HepG2 (cell line): ENCODE measurements at regions not wholly inside any gene's neighbourhood (a gene's known extent, or its start where the extent isn't known, plus 50 kb on each side); places are given as distances from the start of the nearest gene placed in this dataset.
A peak's percentile ranks its signal among the peaks of the same experiment; 100 is the strongest.

Source experiments
- GATAD2A ChIP-seq: IDR thresholded peaks from 2 replicates; pipeline ENCODE4 v1.6.1; 2016
- KLF16 ChIP-seq, 2 experiments: sonication (generic) in 1 of 2; formaldehyde crosslinking in 1 of 2; IDR thresholded peaks; 2 replicates each; pipeline versions ENCODE4 v1.6.1 to v1.8.0; 2016 to 2023; ENCODE audit warnings: missing genetic modification reagents in 2 of 2, missing compliant biosample characterization in 1 of 2
- MAFK ChIP-seq, 2 experiments: IDR thresholded peaks in 1 of 2; conservative IDR thresholded peaks in 1 of 2; 2 replicates each; pipeline ENCODE4 v1.6.1; 2011; ENCODE audit warnings: improper control_type of control experiment in 2 of 2, low read length in 2 of 2
- NR2F1 ChIP-seq, 2 experiments: fragments of 450-650 bp in 1 of 2; formaldehyde crosslinking in 1 of 2; IDR thresholded peaks; 2 replicates each; pipeline versions ENCODE4 v1.5.0 to v1.6.1; 2016 to 2020; ENCODE audit warnings: mild to moderate bottlenecking in 1 of 2, missing compliant biosample characterization in 1 of 2, missing genetic modification reagents in 1 of 2, moderate library complexity in 1 of 2
- REPIN1 ChIP-seq: sonication (generic); formaldehyde crosslinking; IDR thresholded peaks from 2 replicates; pipeline ENCODE4 v1.8.0; 2022; ENCODE audit warnings: missing genetic modification reagents, low read depth, mild to moderate bottlenecking, borderline replicate concordance
- RXRA ChIP-seq: sonication (generic); formaldehyde crosslinking; IDR thresholded peaks from 2 replicates; pipeline ENCODE4 v1.5.1; 2020; ENCODE audit warnings: missing genetic modification reagents
- SIX1 ChIP-seq: sonication (generic); formaldehyde crosslinking; IDR thresholded peaks from 2 replicates; pipeline ENCODE4 v1.4.0; 2020; ENCODE audit warnings: missing genetic modification reagents, borderline replicate concordance
- ZNF296 ChIP-seq: sonication (generic); formaldehyde crosslinking; conservative IDR thresholded peaks from 2 replicates; pipeline ENCODE4 v1.5.0; 2020; ENCODE audit warnings: mild to moderate bottlenecking, missing genetic modification reagents
- ZNF431 ChIP-seq: sonication (generic); formaldehyde crosslinking; IDR thresholded peaks from 2 replicates; pipeline ENCODE4 v1.9.0; 2022; ENCODE audit warnings: missing genetic modification reagents, low read depth, mild to moderate bottlenecking, borderline replicate concordance
- ZNF660 ChIP-seq: sonication (generic); formaldehyde crosslinking; IDR thresholded peaks from 2 replicates; pipeline ENCODE4 v1.5.1; 2020; ENCODE audit warnings: mild to moderate bottlenecking, low read depth, missing genetic modification reagents, borderline replicate concordance
- TF ChIP-seq, protein P1 (sequence below), 2 experiments: sonication (generic) in 1 of 2; formaldehyde crosslinking in 1 of 2; IDR thresholded peaks; 2 replicates each; pipeline versions ENCODE4 v1.4.0 to v1.6.1; 2016 to 2020; ENCODE audit warnings: borderline replicate concordance in 1 of 2, low read depth in 1 of 2, mild to moderate bottlenecking in 1 of 2, missing genetic modification reagents in 1 of 2
- TF ChIP-seq, protein P2 (sequence below): sonication (generic); formaldehyde crosslinking; conservative IDR thresholded peaks from 2 replicates; pipeline ENCODE4 v1.4.0; 2020; ENCODE audit warnings: missing genetic modification reagents
- TF ChIP-seq, protein P3 (sequence below): sonication (generic); formaldehyde crosslinking; IDR thresholded peaks from 2 replicates; pipeline ENCODE4 v1.4.0; 2020; ENCODE audit warnings: missing genetic modification reagents
- TF ChIP-seq, protein P4 (sequence below): sonication (generic); formaldehyde crosslinking; IDR thresholded peaks from 2 replicates; pipeline ENCODE4 v1.4.0; 2020; ENCODE audit warnings: mild to moderate bottlenecking, missing genetic modification reagents
- TF ChIP-seq, protein P5 (sequence below): sonication (generic); formaldehyde crosslinking; IDR thresholded peaks from 2 replicates; pipeline ENCODE4; 2020; ENCODE audit warnings: missing genetic modification reagents, mild to moderate bottlenecking, borderline replicate concordance

DNA sequence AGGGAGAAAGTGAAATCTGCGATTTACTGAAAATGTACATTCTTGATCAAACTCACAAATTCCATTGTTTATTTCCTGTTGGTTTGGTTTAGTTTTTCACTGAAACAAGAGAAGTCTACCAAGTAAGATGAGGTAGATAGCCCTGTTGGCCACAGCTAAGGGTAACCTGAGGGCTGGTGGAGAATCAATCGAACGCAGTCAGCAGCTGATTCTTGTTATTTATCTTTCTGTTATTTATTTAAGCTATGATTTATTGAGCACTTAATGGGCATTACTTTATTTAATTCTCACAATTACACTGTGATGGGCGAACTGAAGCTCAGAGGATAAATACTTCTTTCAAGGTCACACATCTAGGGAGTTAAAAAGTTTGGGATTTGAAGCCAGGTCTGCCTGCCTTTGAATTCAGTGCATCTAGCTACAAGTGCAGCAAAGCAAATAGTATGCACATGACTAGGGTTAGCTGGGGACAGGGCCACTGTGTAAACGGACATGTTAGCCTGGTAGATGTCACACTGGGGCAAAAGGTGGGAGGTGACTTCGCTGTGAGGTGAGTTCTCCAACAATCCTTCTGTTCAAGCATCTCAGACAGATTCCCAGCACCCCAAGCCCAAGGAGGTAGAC lies 106.5 kb upstream of the GADD45A start (continued):
- TF ChIP-seq, protein P1, sequence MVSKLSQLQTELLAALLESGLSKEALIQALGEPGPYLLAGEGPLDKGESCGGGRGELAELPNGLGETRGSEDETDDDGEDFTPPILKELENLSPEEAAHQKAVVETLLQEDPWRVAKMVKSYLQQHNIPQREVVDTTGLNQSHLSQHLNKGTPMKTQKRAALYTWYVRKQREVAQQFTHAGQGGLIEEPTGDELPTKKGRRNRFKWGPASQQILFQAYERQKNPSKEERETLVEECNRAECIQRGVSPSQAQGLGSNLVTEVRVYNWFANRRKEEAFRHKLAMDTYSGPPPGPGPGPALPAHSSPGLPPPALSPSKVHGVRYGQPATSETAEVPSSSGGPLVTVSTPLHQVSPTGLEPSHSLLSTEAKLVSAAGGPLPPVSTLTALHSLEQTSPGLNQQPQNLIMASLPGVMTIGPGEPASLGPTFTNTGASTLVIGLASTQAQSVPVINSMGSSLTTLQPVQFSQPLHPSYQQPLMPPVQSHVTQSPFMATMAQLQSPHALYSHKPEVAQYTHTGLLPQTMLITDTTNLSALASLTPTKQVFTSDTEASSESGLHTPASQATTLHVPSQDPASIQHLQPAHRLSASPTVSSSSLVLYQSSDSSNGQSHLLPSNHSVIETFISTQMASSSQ (IDR thresholded peaks at IDR 0.05; ENCODE audit: low read depth), result no peak
- TF ChIP-seq, protein P1 (CRISPR knock-in tag; IDR thresholded peaks at IDR 0.05; ENCODE audit: borderline replicate concordance), result peak; percentile 41; the same call in 1 of the 2 replicates
- no peak for TF ChIP-seq MAFK (conservative IDR thresholded peaks at IDR 0.05 in 1 of 2, IDR thresholded peaks at IDR 0.05 in 1 of 2; ENCODE audit: low read length in 2 of 2)
- TF ChIP-seq SIX1 (CRISPR knock-in tag), result no peak
- TF ChIP-seq, protein P2, sequence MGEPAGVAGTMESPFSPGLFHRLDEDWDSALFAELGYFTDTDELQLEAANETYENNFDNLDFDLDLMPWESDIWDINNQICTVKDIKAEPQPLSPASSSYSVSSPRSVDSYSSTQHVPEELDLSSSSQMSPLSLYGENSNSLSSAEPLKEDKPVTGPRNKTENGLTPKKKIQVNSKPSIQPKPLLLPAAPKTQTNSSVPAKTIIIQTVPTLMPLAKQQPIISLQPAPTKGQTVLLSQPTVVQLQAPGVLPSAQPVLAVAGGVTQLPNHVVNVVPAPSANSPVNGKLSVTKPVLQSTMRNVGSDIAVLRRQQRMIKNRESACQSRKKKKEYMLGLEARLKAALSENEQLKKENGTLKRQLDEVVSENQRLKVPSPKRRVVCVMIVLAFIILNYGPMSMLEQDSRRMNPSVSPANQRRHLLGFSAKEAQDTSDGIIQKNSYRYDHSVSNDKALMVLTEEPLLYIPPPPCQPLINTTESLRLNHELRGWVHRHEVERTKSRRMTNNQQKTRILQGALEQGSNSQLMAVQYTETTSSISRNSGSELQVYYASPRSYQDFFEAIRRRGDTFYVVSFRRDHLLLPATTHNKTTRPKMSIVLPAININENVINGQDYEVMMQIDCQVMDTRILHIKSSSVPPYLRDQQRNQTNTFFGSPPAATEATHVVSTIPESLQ (CRISPR knock-in tag), result no peak
- 0 out of 4 replicates have a peak, but pooled peaks of 1 of the 2 experiments have one; percentile 22 for TF ChIP-seq KLF16 (CRISPR knock-in tag; IDR thresholded peaks at IDR 0.05)
- no peak for TF ChIP-seq ZNF296
- TF ChIP-seq, protein P3, sequence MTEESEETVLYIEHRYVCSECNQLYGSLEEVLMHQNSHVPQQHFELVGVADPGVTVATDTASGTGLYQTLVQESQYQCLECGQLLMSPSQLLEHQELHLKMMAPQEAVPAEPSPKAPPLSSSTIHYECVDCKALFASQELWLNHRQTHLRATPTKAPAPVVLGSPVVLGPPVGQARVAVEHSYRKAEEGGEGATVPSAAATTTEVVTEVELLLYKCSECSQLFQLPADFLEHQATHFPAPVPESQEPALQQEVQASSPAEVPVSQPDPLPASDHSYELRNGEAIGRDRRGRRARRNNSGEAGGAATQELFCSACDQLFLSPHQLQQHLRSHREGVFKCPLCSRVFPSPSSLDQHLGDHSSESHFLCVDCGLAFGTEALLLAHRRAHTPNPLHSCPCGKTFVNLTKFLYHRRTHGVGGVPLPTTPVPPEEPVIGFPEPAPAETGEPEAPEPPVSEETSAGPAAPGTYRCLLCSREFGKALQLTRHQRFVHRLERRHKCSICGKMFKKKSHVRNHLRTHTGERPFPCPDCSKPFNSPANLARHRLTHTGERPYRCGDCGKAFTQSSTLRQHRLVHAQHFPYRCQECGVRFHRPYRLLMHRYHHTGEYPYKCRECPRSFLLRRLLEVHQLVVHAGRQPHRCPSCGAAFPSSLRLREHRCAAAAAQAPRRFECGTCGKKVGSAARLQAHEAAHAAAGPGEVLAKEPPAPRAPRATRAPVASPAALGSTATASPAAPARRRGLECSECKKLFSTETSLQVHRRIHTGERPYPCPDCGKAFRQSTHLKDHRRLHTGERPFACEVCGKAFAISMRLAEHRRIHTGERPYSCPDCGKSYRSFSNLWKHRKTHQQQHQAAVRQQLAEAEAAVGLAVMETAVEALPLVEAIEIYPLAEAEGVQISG, result peak; percentile 39; the same call in 1 of the 2 replicates
- TF ChIP-seq GATAD2A (CRISPR knock-in tag), result peak; percentile 77
- peak; percentile 97; the same call in 1 of the 2 replicates for TF ChIP-seq RXRA (CRISPR knock-in tag)
- TF ChIP-seq, protein P4, sequence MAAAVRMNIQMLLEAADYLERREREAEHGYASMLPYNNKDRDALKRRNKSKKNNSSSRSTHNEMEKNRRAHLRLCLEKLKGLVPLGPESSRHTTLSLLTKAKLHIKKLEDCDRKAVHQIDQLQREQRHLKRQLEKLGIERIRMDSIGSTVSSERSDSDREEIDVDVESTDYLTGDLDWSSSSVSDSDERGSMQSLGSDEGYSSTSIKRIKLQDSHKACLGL (CRISPR knock-in tag), result no peak
- TF ChIP-seq ZNF431 (CRISPR knock-in tag), result no peak
- peak in 1 of 2 experiments; percentile 65; a peak in 1 of 4 replicates for TF ChIP-seq NR2F1 (CRISPR knock-in tag; IDR thresholded peaks at IDR 0.05)
- no peak for TF ChIP-seq REPIN1 (CRISPR knock-in tag)
- TF ChIP-seq, protein P5, sequence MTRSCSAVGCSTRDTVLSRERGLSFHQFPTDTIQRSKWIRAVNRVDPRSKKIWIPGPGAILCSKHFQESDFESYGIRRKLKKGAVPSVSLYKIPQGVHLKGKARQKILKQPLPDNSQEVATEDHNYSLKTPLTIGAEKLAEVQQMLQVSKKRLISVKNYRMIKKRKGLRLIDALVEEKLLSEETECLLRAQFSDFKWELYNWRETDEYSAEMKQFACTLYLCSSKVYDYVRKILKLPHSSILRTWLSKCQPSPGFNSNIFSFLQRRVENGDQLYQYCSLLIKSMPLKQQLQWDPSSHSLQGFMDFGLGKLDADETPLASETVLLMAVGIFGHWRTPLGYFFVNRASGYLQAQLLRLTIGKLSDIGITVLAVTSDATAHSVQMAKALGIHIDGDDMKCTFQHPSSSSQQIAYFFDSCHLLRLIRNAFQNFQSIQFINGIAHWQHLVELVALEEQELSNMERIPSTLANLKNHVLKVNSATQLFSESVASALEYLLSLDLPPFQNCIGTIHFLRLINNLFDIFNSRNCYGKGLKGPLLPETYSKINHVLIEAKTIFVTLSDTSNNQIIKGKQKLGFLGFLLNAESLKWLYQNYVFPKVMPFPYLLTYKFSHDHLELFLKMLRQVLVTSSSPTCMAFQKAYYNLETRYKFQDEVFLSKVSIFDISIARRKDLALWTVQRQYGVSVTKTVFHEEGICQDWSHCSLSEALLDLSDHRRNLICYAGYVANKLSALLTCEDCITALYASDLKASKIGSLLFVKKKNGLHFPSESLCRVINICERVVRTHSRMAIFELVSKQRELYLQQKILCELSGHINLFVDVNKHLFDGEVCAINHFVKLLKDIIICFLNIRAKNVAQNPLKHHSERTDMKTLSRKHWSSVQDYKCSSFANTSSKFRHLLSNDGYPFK, result no peak
- no peak for TF ChIP-seq ZNF660
